ENCODE measurements at regions not wholly inside any gene's neighbourhood (a gene's known extent, or its start where the extent isn't known, plus 50 kb on each side); places are given as distances from the start of the nearest gene placed in this dataset.

DNA sequence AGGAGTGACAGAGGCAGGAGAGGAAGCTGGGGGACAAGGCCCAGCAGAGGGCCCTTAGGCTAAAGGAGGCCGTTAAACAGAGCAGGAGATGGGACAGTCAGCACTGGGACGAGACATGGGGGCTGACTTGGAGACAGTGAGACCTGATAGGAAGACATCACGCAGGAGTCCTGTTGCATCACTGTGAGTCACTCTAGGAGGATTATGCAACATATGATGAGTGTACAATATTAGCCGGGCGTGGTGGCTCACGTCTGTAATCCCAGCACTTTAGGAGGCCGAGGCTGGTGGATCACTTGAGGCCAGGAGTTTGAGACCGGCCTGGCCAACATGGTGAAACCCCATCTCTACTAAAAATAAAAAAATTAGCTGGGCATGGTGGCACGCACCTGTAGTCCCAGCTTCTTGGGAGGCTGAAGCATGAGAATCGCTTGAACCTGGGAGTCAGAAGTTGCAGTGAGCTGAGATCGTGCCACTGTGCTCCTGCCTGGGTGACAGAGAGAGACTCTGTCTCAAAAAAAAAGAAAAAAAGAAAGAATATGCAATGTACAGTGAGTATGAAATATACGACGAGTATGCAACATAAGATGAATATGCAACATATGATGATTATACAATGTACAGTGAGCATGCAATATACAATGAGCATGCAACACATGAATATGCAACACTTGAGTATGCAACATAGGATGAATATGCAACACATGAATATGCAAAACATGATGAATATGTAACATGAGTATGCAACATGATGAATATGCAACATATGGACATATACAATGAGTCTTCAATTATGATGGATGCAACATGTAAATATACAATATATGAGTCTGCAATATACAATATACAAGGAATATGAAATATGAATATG is 83.3 kb upstream of the ID2 start:
- TF ChIP-seq, protein P1, sequence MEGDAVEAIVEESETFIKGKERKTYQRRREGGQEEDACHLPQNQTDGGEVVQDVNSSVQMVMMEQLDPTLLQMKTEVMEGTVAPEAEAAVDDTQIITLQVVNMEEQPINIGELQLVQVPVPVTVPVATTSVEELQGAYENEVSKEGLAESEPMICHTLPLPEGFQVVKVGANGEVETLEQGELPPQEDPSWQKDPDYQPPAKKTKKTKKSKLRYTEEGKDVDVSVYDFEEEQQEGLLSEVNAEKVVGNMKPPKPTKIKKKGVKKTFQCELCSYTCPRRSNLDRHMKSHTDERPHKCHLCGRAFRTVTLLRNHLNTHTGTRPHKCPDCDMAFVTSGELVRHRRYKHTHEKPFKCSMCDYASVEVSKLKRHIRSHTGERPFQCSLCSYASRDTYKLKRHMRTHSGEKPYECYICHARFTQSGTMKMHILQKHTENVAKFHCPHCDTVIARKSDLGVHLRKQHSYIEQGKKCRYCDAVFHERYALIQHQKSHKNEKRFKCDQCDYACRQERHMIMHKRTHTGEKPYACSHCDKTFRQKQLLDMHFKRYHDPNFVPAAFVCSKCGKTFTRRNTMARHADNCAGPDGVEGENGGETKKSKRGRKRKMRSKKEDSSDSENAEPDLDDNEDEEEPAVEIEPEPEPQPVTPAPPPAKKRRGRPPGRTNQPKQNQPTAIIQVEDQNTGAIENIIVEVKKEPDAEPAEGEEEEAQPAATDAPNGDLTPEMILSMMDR (conservative IDR thresholded peaks at IDR 0.05; ENCODE audit: low read length), result no peak
- TF ChIP-seq EZH2phosphoT487 (IDR thresholded peaks at IDR 0.05; ENCODE audit: borderline replicate concordance), result no peak

All from Loucy (cell line).